ENCODE measurements at regions not wholly inside any gene's neighbourhood (a gene's known extent, or its start where the extent isn't known, plus 50 kb on each side); places are given as distances from the start of the nearest gene placed in this dataset.

GRCh38 chr3:105950881-105951600 is 82.2 kb upstream of the CBLB start:
- DNase-seq (ENCODE audit: low spot score) = no peak

GRCh38 chr3:105953831-105954230 is 85.0 kb upstream of the CBLB start:
- Mint-ChIP-seq H3K9me3 (ENCODE audit: low read depth) (no peaks in the 10 kb centered on the region), H3K4me3 (ENCODE audit: unreplicated experiment) (no peak overlapping the region), H3K4me1 (ENCODE audit: low read depth) (no peaks in the 10 kb centered on the region), H3K27ac (ENCODE audit: unreplicated experiment) (no peak overlapping the region), H3K36me3 (ENCODE audit: low read depth) (no peaks in the 10 kb centered on the region), H3K27me3 (ENCODE audit: low read depth) (no peaks in the 10 kb centered on the region)
- DNase-seq (ENCODE audit: low spot score) = no peak
- TF ChIP-seq CTCF (IDR thresholded peaks at IDR 0.05) = no peak

More at GRCh38 chr3:105950881-105951600, 82.2 kb upstream of the CBLB start:
- no peak overlapping the region for H3K27ac Mint-ChIP-seq (ENCODE audit: unreplicated experiment)
- H3K9me3 Mint-ChIP-seq (ENCODE audit: low read depth) = no peaks in the 10 kb centered on the region
- H3K4me1 Mint-ChIP-seq (ENCODE audit: low read depth) = peaks cover 4% of the 10 kb centered on the region
- TF ChIP-seq CTCF (IDR thresholded peaks at IDR 0.05) = no peak
- H3K36me3 Mint-ChIP-seq (ENCODE audit: low read depth) = no peaks in the 10 kb centered on the region
- no peak overlapping the region for H3K4me3 Mint-ChIP-seq (ENCODE audit: unreplicated experiment)
- H3K27me3 Mint-ChIP-seq (ENCODE audit: low read depth) = no peaks in the 10 kb centered on the region

GRCh38 chr3:105956306-105956705 is 87.5 kb upstream of the CBLB start:
- TF ChIP-seq CTCF (IDR thresholded peaks at IDR 0.05) = no peak
- peaks cover 5% of the 10 kb centered on the region for H3K4me1 Mint-ChIP-seq (ENCODE audit: low read depth)

GRCh38 chr3:105957722-105958121 is 88.9 kb upstream of the CBLB start:
- no peak overlapping the region for H3K27ac Mint-ChIP-seq (ENCODE audit: unreplicated experiment)
- no peak for TF ChIP-seq CTCF (IDR thresholded peaks at IDR 0.05)
- peaks cover 8% of the 10 kb centered on the region for H3K4me1 Mint-ChIP-seq (ENCODE audit: low read depth)
- H3K27me3 Mint-ChIP-seq (ENCODE audit: low read depth) = no peaks in the 10 kb centered on the region
- peaks cover 2% of the 10 kb centered on the region for H3K36me3 Mint-ChIP-seq (ENCODE audit: low read depth)
- no peak for DNase-seq (ENCODE audit: low spot score)
- no peaks in the 10 kb centered on the region for H3K9me3 Mint-ChIP-seq (ENCODE audit: low read depth)
- H3K4me3 Mint-ChIP-seq (ENCODE audit: unreplicated experiment) = no peak overlapping the region

More at GRCh38 chr3:105956306-105956705, 87.5 kb upstream of the CBLB start:
- Mint-ChIP-seq H3K4me3 (ENCODE audit: unreplicated experiment) (no peak overlapping the region), H3K27ac (ENCODE audit: unreplicated experiment) (no peak overlapping the region), H3K27me3 (ENCODE audit: low read depth) (no peaks in the 10 kb centered on the region), H3K36me3 (ENCODE audit: low read depth) (peaks cover under 1% of the 10 kb centered on the region), H3K9me3 (ENCODE audit: low read depth) (no peaks in the 10 kb centered on the region)
- DNase-seq (ENCODE audit: low spot score) = no peak

- H3K9me3 Mint-ChIP-seq (ENCODE audit: low read depth) = no peaks in the 10 kb centered on the region
- H3K27ac Mint-ChIP-seq (ENCODE audit: unreplicated experiment) = no peak overlapping the region
- H3K4me3 Mint-ChIP-seq (ENCODE audit: unreplicated experiment) = no peak overlapping the region
- no peak for TF ChIP-seq CTCF (IDR thresholded peaks at IDR 0.05)
- no peaks in the 10 kb centered on the region for H3K27me3 Mint-ChIP-seq (ENCODE audit: low read depth)
- peaks cover 2% of the 10 kb centered on the region for H3K36me3 Mint-ChIP-seq (ENCODE audit: low read depth)
- peaks cover 8% of the 10 kb centered on the region for H3K4me1 Mint-ChIP-seq (ENCODE audit: low read depth)
- DNase-seq (ENCODE audit: low spot score) = no peak
Measured at GRCh38 chr3:105958237-105959000, 89.6 kb upstream of the CBLB start.

All from chondrocyte (in vitro differentiated cells).